ENCODE measurements at regions not wholly inside any gene's neighbourhood (a gene's known extent, or its start where the extent isn't known, plus 50 kb on each side); places are given as distances from the start of the nearest gene placed in this dataset.

- in situ Hi-C loops (cut with MboI; ENCODE audit: low sequenced_read_pairs) = no loop called here
These were observed 75.7 kb upstream of the RAB6C start for GRCh38 chr2:129903586-129904425.

- in situ Hi-C loops (cut with MboI; ENCODE audit: low sequenced_read_pairs) = no loop called here
These were observed 74.7 kb upstream of the RAB6C start for GRCh38 chr2:129904532-129905446.

- in situ Hi-C loops (cut with MboI; ENCODE audit: low sequenced_read_pairs) = no loop called here
These were observed 73.8 kb upstream of the RAB6C start for GRCh38 chr2:129905664-129906081.

- in situ Hi-C loops (cut with MboI; ENCODE audit: low sequenced_read_pairs) = no loop called here
These were observed 73.2 kb upstream of the RAB6C start for GRCh38 chr2:129906139-129906860.

GRCh38 chr2:129906861-129907235, 72.6 kb upstream of the RAB6C start:
- in situ Hi-C loops (cut with MboI; ENCODE audit: low sequenced_read_pairs) = no loop called here

GRCh38 chr2:129907256-129907998, 72.0 kb upstream of the RAB6C start:
- in situ Hi-C loops (cut with MboI; ENCODE audit: low sequenced_read_pairs) = no loop called here

- in situ Hi-C loops (cut with MboI; ENCODE audit: low sequenced_read_pairs) = no loop called here
These were observed 70.6 kb upstream of the RAB6C start for GRCh38 chr2:129908721-129909373.

GRCh38 chr2:129909651-129910418, 69.6 kb upstream of the RAB6C start:
- in situ Hi-C loops (cut with MboI; ENCODE audit: low sequenced_read_pairs) = no loop called here

GRCh38 chr2:129910446-129911362, 68.8 kb upstream of the RAB6C start:
- in situ Hi-C loops (cut with MboI; ENCODE audit: low sequenced_read_pairs) = no loop called here

- in situ Hi-C loops (cut with MboI; ENCODE audit: low sequenced_read_pairs) = no loop called here
These were observed 68.0 kb upstream of the RAB6C start for GRCh38 chr2:129911363-129912065.

GRCh38 chr2:129912066-129912820, 67.2 kb upstream of the RAB6C start:
- in situ Hi-C loops (cut with MboI; ENCODE audit: low sequenced_read_pairs) = no loop called here

- in situ Hi-C loops (cut with MboI; ENCODE audit: low sequenced_read_pairs) = no loop called here
These were observed 66.4 kb upstream of the RAB6C start for GRCh38 chr2:129912871-129913694.

GRCh38 chr2:129913695-129914495, 65.6 kb upstream of the RAB6C start:
- in situ Hi-C loops (cut with MboI; ENCODE audit: low sequenced_read_pairs) = no loop called here

- in situ Hi-C loops (cut with MboI; ENCODE audit: low sequenced_read_pairs) = no loop called here
These were observed 64.7 kb upstream of the RAB6C start for GRCh38 chr2:129914538-129915302.

Measured in HL-60/S4 (cell line).